Endothelial cell of umbilical vein (primary cell): ENCODE measurements at regions not wholly inside any gene's neighbourhood (a gene's known extent, or its start where the extent isn't known, plus 50 kb on each side); places are given as distances from the start of the nearest gene placed in this dataset.

Experiments
- BruUV-seq: library from RNA; stranded (reverse); fragments of 400-500 nt; replicated peaks from 2 replicates; lab custom pipeline; 2021; lab: Mats Ljungman, UMichigan
- CTCF ChIA-PET: fragments of 300-600, 350-600 bp; sonication (Branson Sonifier 250); formaldehyde crosslinking; loops from one replicate; lab custom pipeline; 2021; ENCODE audit warnings: antibody characterized with exemption, inconsistent platforms; lab: Charles Lee
- POLR2A ChIA-PET: fragments of 300-600, 350-600 bp; sonication (Branson Sonifier 250); formaldehyde crosslinking; loops from one replicate; lab custom pipeline; 2021; ENCODE audit warnings: antibody characterized with exemption, inconsistent platforms; lab: Charles Lee
- DNase-seq: peaks from one replicate; pipeline ENCODE4 v3.0.0-alpha.2; 2011; ENCODE audit warnings: low read depth, low spot score
- FAIRE-seq: peaks from 2 replicates; lab custom pipeline; 2011; peaks lifted over from hg19 to GRCh38; lab: Jason Lieb, UNC
- H2AFZ ChIP-seq: 2 replicates; pipeline ENCODE4 v1.6.0; 2012; ENCODE audit warnings: low read depth, low read length, control low read depth, inconsistent platforms
- H3K27ac ChIP-seq: 2 replicates; pipeline ENCODE4 v1.5.1; 2011; ENCODE audit warnings: low read depth, mild to moderate bottlenecking, control low read depth, low read length, moderate library complexity; ENCODE audit not compliant: insufficient read depth
- H3K27me3 ChIP-seq, 2 experiments: 2 replicates each; pipeline versions ENCODE4 v1.6.0 to v1.6.1; 2011; ENCODE audit warnings: low read length in 2 of 2, mixed read lengths in 1 of 2; ENCODE audit not compliant: control insufficient read depth in 2 of 2, insufficient read depth in 2 of 2
- H3K36me3 ChIP-seq, 2 experiments: 2 replicates in 1 of 2; 3 replicates in 1 of 2; pipeline ENCODE4 v1.5.1; 2011; ENCODE audit warnings: low read length in 2 of 2, mild to moderate bottlenecking in 1 of 2, moderate library complexity in 1 of 2; ENCODE audit not compliant: control insufficient read depth in 2 of 2, insufficient read depth in 2 of 2; ENCODE audit errors: extremely low read depth in 1 of 2
- H3K4me1 ChIP-seq: 3 replicates; pipeline ENCODE4 v1.5.1; 2011; ENCODE audit warnings: mild to moderate bottlenecking, low read length; ENCODE audit not compliant: control insufficient read depth, insufficient read depth; ENCODE audit errors: extremely low read depth
- H3K4me2 ChIP-seq: 2 replicates; pipeline ENCODE4 v1.6.1; 2011; ENCODE audit warnings: low read length, control low read depth, mixed read lengths; ENCODE audit not compliant: insufficient read depth
- H3K4me3 ChIP-seq, 3 experiments: fragments of 200-600 bp in 1 of 3; sonication (generic), shearing (Covaris generic) in 1 of 3; replicated peaks in 1 of 3; 2 replicates each; pipeline ENCODE4 v1.5.1; 2011 to 2016; ENCODE audit warnings: control low read depth in 3 of 3, low read length in 3 of 3, mild to moderate bottlenecking in 2 of 3, inconsistent platforms in 1 of 3, low read depth in 1 of 3, moderate library complexity in 1 of 3; ENCODE audit not compliant: insufficient read depth in 1 of 3
- H3K79me2 ChIP-seq: 2 replicates; pipeline ENCODE4 v1.6.0; 2012; ENCODE audit warnings: low read length, inconsistent platforms; ENCODE audit not compliant: control insufficient read depth, insufficient read depth
- H3K9ac ChIP-seq: replicated peaks from 2 replicates; pipeline ENCODE3; 2011; ENCODE audit warnings: low read length, control low read depth; ENCODE audit not compliant: insufficient read depth; ENCODE audit errors: extremely low read depth
- H3K9me1 ChIP-seq: replicated peaks from 3 replicates; pipeline ENCODE4 v1.6.0; 2011; ENCODE audit warnings: mild to moderate bottlenecking, low read length; ENCODE audit not compliant: control insufficient read depth, insufficient read depth; ENCODE audit errors: extremely low read depth
- H3K9me3 ChIP-seq: replicated peaks from 2 replicates; pipeline ENCODE4 v1.5.1; 2012; ENCODE audit warnings: low read length, inconsistent platforms; ENCODE audit not compliant: control insufficient read depth, insufficient read depth
- H4K20me1 ChIP-seq: replicated peaks from 2 replicates; pipeline ENCODE3; 2011; ENCODE audit warnings: mild to moderate bottlenecking, low read length; ENCODE audit not compliant: control insufficient read depth, insufficient read depth; ENCODE audit errors: extremely low read depth
- CTCF ChIP-seq, 2 donors: IDR thresholded peaks; 1 replicate in 1 of 2; 2 replicates in 1 of 2; pipeline ENCODE4 v1.5.1; 2011; ENCODE audit warnings: low read length in 2 of 2, mild to moderate bottlenecking in 2 of 2, moderate library complexity in 2 of 2, control low read depth in 1 of 2, inconsistent platforms in 1 of 2, low read depth in 1 of 2; ENCODE audit not compliant: insufficient read depth in 1 of 2; ENCODE audit errors: extremely low read depth in 1 of 2
- EZH2 ChIP-seq: IDR thresholded peaks from 2 replicates; pipeline ENCODE4 v1.6.1; 2012; ENCODE audit warnings: borderline replicate concordance, low read depth, mild to moderate bottlenecking, moderate library complexity, low read length, inconsistent platforms; ENCODE audit not compliant: severe bottlenecking
- FOS ChIP-seq: IDR thresholded peaks from 2 replicates; pipeline ENCODE4 v1.6.1; 2011; ENCODE audit warnings: mild to moderate bottlenecking, low read length, moderate library complexity, borderline replicate concordance; ENCODE audit not compliant: insufficient read depth
- GATA2 ChIP-seq: IDR thresholded peaks from 2 replicates; pipeline ENCODE4 v1.7.0; 2011; ENCODE audit warnings: low read depth, mild to moderate bottlenecking, moderate library complexity, mixed read lengths, low read length; ENCODE audit not compliant: insufficient read length, insufficient read depth
- JUN ChIP-seq: IDR thresholded peaks from 2 replicates; pipeline ENCODE4 v1.6.1; 2011; ENCODE audit warnings: borderline replicate concordance, low read depth; ENCODE audit not compliant: insufficient read length, insufficient read depth
- MAX ChIP-seq: IDR thresholded peaks from 2 replicates; pipeline ENCODE4 v1.6.1; 2011; ENCODE audit not compliant: insufficient read depth, insufficient read length
- MYC ChIP-seq: IDR thresholded peaks from one replicate; pipeline ENCODE4 v1.6.1; 2011; ENCODE audit warnings: mild to moderate bottlenecking, low read depth, low read length
- POLR2A ChIP-seq: IDR thresholded peaks from 2 replicates; pipeline ENCODE4 v1.6.1; 2012; ENCODE audit warnings: low read depth, mild to moderate bottlenecking, control low read depth, low read length
- POLR2AphosphoS5 ChIP-seq: IDR thresholded peaks from 2 replicates; pipeline ENCODE4 v1.6.1; 2012; ENCODE audit warnings: low read depth, mild to moderate bottlenecking, control low read depth, low read length, moderate library complexity; ENCODE audit not compliant: insufficient read depth
- dilution Hi-C: fragments of 300-500 bp; cut with MboI; formaldehyde crosslinking; loops from one replicate; pipeline ENCODE4 v1.15.0; 2019; ENCODE audit warnings: low sequenced_read_pairs; ENCODE audit not compliant: extremely low pct_ligation_motif_present
- intact Hi-C: fragments of 100-400 bp; cut with micrococcal nuclease; formaldehyde crosslinking; loops from one replicate; pipeline ENCODE4 v1.10.0; 2022

- H3K27ac ChIP-seq: no peak overlapping the region
- ChIA-PET CTCF (no interaction called here), POLR2A (no interaction called here)
- H3K4me1 ChIP-seq: no peaks in the 10 kb centered on the region
- no peak overlapping the region for H3K4me2 ChIP-seq
- no peaks in the 10 kb centered on the region for H3K79me2 ChIP-seq
- TF ChIP-seq EZH2 (no peak), JUN (no peak), GATA2 (no peak), FOS (no peak), POLR2A (no peak), MAX (no peak), MYC (no peak), CTCF (IDR thresholded peaks at IDR 0.05; ENCODE audit: extremely low read depth in 1 of 2, insufficient read depth in 1 of 2, low read depth in 1 of 2, low read length in 2 of 2) (no peak), POLR2AphosphoS5 (no peak)
- DNase-seq (no peak), FAIRE-seq (no peak)
- no peaks in the 10 kb centered on the region for H3K27me3 ChIP-seq
- H4K20me1 ChIP-seq: no peaks in the 10 kb centered on the region
- H3K9me3 ChIP-seq: no peaks in the 10 kb centered on the region
- dilution Hi-C loops: no loop called here
- H3K9me1 ChIP-seq: no peaks in the 10 kb centered on the region
- no peak overlapping the region for H3K4me3 ChIP-seq
- BruUV-seq: no TSS peak
- no peak overlapping the region for H3K9ac ChIP-seq
- H3K36me3 ChIP-seq: no peaks in the 10 kb centered on the region
- H2AFZ ChIP-seq: no peak overlapping the region
- intact Hi-C loops: no loop called here
Observed at GRCh38 chrX:102883491-102883890, 53.6 kb upstream of the RAB40AL start.
